Testis (tissue), 2 donors: ENCODE measurements at regions not wholly inside any gene's neighbourhood (a gene's known extent, or its start where the extent isn't known, plus 50 kb on each side); places are given as distances from the start of the nearest gene placed in this dataset.

ENCODE experiments used
- CTCF ChIP-seq, 3 experiments: fragments of 450-650 bp in 2 of 3; fragments of 200-600 bp in 1 of 3; sonication (generic) in 1 of 3; IDR thresholded peaks; one replicate each; pipeline ENCODE4 v1.5.1; 2016 to 2019; ENCODE audit warnings: antibody characterized with exemption in 3 of 3, mild to moderate bottlenecking in 2 of 3, moderate library complexity in 1 of 3
- POLR2A ChIP-seq: fragments of 450-650 bp; IDR thresholded peaks from one replicate; pipeline ENCODE4 v1.6.1; 2017; ENCODE audit warnings: antibody characterized with exemption, mild to moderate bottlenecking, moderate library complexity

- TF ChIP-seq CTCF (IDR thresholded peaks at IDR 0.05) (no peak), POLR2A (no peak)
Measured at GRCh38 chr13:87961546-87961945, 290.4 kb downstream of the SLITRK5 start.
